GM21367 (cell line): ENCODE measurements at regions not wholly inside any gene's neighbourhood (a gene's known extent, or its start where the extent isn't known, plus 50 kb on each side); places are given as distances from the start of the nearest gene placed in this dataset.
"Not testable (repeated sequence)": the region's sequence is repeated elsewhere in the genome, so short reads cannot be mapped to it uniquely, and the experiment has no call there.

Source experiments
- ATAC-seq: cut with Tn5 transposase; IDR thresholded peaks from one replicate; pipeline ENCODE4 v1.9.1; 2021; ENCODE audit not compliant: unreplicated experiment

DNA sequence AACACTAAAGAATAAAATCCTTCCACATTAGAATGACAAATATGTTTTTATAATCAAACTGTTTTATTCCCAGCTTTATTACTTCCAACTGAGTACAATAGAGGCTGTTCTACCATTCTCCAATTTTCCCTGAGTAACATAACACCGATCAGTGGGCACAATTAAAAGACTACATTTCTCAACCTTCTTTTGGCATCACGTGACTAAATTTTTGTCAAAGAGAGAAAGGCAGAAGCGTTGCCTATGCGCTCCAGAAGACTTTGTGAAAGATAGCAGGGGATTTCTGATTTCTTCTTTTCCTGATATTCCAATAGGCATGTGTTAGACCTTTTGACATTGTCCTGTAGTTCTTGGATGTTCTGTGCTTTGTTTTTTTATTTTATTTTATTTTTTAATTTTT is 1705.6 kb upstream of the PCDH7 start:
- no peak for ATAC-seq

GRCh38 chr4:29033703-29034102 is 1686.5 kb upstream of the PCDH7 start:
- ATAC-seq: no peak

- no peak for ATAC-seq
Measured at GRCh38 chr4:29037501-29037900, 1682.7 kb upstream of the PCDH7 start.

- ATAC-seq: no peak
Measured at GRCh38 chr4:29043411-29043810, 1676.8 kb upstream of the PCDH7 start.

DNA sequence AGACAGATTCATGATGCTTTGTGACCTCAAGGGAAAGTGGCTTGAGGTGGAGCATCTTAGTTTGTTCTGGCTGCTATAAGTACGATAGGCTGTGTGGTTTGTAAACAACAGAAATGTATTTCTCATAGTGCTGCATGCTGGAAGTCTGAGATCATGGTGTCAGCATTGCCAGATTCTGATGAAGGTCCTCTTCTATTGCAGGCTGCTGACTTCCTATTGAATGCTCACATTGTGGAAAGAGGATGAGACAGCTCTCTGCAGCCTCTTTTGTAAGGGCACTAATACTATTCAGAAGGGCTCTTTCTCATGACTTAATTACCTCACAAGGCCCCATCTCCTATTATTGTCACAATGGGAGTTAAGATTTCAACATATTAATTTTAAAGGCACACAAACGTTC is 1674.0 kb upstream of the PCDH7 start:
- no peak for ATAC-seq

DNA sequence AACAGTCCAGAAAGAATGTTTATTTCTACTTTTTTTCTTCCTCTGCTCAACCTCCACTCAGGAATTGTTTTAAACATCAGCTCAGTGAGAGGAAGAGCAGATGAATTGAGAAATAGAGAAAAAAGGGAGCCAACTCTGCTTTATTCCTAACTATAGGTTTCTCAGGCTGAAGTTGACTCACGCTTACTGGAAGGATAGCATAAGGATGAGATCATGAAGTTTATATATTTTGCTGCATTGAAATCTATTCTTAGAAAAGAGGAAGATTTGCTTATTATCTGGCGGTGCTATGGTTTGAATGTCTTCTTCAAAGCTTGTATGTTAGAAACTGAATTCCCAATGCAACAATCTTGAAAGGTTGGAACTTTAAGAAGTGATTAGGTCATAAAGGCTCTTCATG is 1673.4 kb upstream of the PCDH7 start:
- ATAC-seq: no peak

- no peak for ATAC-seq
Measured at GRCh38 chr4:29047341-29048041, 1672.7 kb upstream of the PCDH7 start.

DNA sequence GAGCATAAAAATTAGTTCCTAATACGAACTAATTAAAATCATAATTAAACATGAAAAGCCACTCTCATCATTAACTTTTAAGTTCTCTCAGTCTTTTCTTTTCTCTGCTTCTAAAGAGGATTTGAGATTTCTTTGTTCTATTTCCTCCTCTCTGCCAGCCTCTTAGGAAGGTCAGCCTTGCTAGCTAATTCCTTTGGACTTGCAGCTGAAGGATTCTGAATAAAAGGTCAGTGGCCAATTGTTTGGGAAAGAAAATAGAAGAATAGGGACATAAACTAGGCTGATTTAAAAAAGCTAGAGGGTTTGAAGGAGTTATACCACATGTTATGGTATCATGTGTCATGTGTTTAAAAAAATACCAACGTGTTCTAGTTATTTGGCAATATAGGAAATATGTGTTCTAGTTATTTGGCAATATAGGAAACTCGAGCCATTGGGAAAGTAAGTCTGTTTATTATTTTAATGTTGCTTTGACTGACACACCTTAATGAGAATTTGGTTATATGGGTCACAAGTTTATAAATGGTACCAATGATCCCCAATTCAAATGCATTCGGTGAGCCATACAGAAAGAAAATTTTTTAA is 1668.7 kb upstream of the PCDH7 start:
- ATAC-seq: no peak

DNA sequence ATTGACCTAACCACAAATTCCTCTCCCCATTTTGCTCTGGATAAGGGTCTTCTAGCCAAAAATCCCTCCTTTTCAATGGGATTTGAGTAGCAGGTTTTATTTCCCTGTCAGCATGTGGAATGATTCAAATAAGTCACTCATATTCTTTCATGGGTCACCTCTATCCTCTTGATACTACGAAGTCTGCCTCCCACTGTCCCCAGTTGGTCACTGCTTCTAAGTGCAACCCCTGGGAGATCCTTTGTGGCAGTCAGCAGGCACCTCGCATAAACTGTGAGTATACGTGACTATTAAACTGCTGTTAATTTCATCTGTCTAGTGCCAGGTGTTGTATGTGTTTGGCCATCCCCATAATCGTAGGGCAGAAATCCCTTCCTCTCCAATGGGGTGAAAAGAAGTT is 1667.9 kb upstream of the PCDH7 start:
- ATAC-seq: no peak

DNA sequence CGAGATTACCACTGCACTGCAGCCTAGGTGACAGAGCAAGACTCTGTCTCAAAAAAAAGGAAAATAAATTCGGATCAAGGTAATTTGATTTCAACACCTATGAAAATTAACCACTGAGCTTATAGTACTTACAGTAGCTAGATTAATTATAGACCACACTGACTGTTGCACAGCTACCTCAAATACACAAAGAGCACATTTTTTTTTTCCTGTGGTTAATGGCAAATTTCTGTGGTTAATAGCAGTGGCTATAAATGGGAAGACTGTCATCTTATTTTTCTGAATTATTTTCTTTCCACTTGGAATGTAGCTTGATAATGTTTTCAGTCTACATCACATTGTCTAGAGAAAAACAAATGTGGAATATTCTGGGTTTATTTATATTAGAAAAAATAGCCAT is 1661.6 kb upstream of the PCDH7 start:
- ATAC-seq: no peak

GRCh38 chr4:29066861-29067260 is 1653.3 kb upstream of the PCDH7 start:
- no peak for ATAC-seq

DNA sequence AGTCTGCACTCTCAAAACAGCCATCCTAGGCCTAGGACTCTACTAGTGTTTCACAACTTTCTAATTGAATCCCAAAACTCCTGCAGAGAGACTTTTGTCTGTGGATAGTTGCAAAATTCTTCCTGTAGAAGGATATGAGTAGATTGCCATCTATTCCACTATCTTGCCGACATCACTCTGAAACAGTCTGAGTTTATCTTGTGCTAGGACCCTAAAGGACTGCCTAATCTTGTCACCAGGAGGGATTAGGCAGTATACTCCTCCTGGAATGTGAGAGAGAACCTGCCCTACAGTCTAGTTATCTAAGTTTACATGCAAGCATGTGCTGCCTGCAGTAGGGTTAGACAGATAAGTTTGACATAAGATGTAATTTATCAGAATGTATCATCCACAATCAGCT is 1646.6 kb upstream of the PCDH7 start:
- no peak for ATAC-seq

DNA sequence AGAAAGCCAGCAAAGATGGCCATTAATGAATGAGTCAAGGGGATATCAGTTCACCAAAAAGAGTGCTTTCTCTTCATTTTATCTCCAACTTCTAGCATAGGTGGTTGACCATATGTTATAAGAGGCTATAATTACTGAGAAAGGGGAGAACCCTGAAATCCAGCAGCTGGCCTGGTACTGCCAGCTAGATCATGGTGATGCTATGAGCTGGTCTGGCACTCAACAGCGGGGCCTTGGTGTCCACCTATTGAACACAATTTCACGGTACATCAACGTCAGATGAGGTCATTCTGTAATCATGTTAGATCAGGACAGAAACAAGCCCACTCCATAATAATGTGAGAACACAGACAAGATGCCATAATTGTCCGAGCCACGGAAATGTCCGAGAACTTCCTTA is 1644.8 kb upstream of the PCDH7 start:
- no peak for ATAC-seq

- ATAC-seq: no peak
Measured at GRCh38 chr4:29079260-29079659, 1640.9 kb upstream of the PCDH7 start.

DNA sequence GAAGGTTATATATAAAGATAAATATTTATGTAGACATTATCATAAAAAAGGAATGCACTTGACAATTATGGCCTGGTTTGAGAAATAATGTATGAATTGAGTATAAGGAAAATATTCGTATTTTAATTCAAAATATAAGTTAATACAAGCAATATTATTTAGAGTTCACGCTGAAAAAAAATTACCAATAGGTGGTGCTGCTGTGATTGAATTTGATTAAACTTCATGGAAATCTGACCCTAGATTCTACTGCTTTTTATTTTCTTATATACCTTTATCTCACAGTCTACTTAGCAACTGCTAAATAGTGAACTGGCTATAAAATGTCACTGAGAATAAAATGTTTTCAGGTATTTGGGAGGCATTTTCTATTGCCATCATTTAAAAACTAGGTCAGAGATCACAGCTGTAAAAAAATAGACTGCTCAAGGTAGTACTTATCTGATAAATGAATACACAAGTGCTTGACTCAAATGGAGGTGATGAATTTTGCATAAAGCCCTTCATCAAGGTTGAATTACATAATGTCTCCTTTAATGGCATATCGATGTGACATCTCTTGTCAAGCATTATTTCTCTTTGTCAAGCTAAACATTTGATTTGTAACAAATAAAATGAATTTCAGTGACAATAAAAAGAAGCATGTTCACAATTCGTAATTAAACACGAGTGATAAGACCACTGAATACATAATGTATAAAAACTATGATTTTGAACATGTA is 1638.8 kb upstream of the PCDH7 start:
- ATAC-seq: no peak

- ATAC-seq: no peak
Measured at GRCh38 chr4:29082684-29083083, 1637.5 kb upstream of the PCDH7 start.

GRCh38 chr4:29085748-29086147 is 1634.4 kb upstream of the PCDH7 start:
- no peak for ATAC-seq

DNA sequence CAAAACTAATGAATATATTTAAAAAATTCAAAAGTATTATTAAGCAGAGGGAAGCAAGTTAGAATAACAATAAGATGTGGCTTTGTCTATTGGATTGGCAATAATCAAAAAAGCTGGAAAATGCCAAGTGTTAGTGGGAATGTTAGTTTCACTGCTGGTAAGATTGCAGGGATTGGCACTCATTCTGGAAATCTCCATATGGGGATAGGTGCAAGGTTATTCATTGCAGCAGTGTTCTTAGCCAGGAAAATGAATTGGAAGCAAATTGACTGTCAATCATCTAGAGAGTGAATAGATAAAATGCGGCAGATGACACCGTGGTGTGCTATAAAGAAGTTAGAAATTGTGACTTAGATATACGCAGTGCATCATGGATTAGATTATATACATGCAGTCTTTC is 1615.5 kb upstream of the PCDH7 start:
- ATAC-seq: no peak

GRCh38 chr4:29113960-29114359 is 1606.2 kb upstream of the PCDH7 start:
- ATAC-seq: no peak

GRCh38 chr4:29117231-29117722 is 1602.9 kb upstream of the PCDH7 start:
- ATAC-seq: not testable (repeated sequence)

- no peak for ATAC-seq
Measured at GRCh38 chr4:29121586-29121985, 1598.6 kb upstream of the PCDH7 start.

- ATAC-seq: no peak
Measured at GRCh38 chr4:29128810-29129209, 1591.4 kb upstream of the PCDH7 start.
